Heart left ventricle (tissue), 13 donors: ENCODE measurements at regions not wholly inside any gene's neighbourhood (a gene's known extent, or its start where the extent isn't known, plus 50 kb on each side); places are given as distances from the start of the nearest gene placed in this dataset.

ENCODE experiments used
- CTCF ChIP-seq, 12 donors: fragments of 200-600 bp; sonication (generic) in 4 of 12; IDR thresholded peaks; one replicate each; pipeline versions ENCODE4 v1.5.0 to v1.8.0; 2018 to 2022; ENCODE audit warnings: antibody characterized with exemption in 12 of 12, mild to moderate bottlenecking in 5 of 12
- POLR2A ChIP-seq, 2 donors: fragments of 450-650 bp; IDR thresholded peaks; one replicate each; pipeline ENCODE4 v1.6.1; 2017; ENCODE audit warnings: antibody characterized with exemption in 2 of 2, mild to moderate bottlenecking in 2 of 2, moderate library complexity in 2 of 2
- donor health status: ischemic (EF 13 %, LVEDD 7.1; RV severe dilation, severe dysfunction).
- donor health status: DM: no; HTN: yes; CAD: no.
- donor health status: DM: no; HTN: no; CAD: no.
- donor health status: ischemic (EF 25% LVEDD 6.9; RV normal size, moderate dysfunction).
- donor health status: ischemic (EF 25% LVEDD 5.7; RV mildly dilated, moderate dysfunction).
- donor health status: ischemic (EF 35%, LVEDD 5.7; RV mildly dilated, moderate dysfunction).
- donor health status: nonischemic (EF 11% LVEDD 7.7; RV severe dilation, severe dysfunction).
- donor health status: DM: yes; HTN: yes; CAD: no.
- donor health status: PGD.
- donor health status: ischemic (EF 29% LVEDD 5.4; RV normal size, mild dysfunction).
- donor health status: nonischemic (EF 23%, LVEDD 6.1; RV moderate dilation, normal function).

GRCh38 chr6:71134929-71135642 lies 153.5 kb upstream of the OGFRL1 start:
- TF ChIP-seq CTCF (IDR thresholded peaks at IDR 0.05) (no peak), POLR2A (IDR thresholded peaks at IDR 0.05) (no peak)
